SK-N-SH (cell line): ENCODE measurements at regions not wholly inside any gene's neighbourhood (a gene's known extent, or its start where the extent isn't known, plus 50 kb on each side); places are given as distances from the start of the nearest gene placed in this dataset.

Source experiments
- CTCF ChIA-PET: fragments of 300-600, 350-600 bp; formaldehyde crosslinking; extraction: SDS; loops from one replicate; lab custom pipeline; 2021; lab: Yijun Ruan, JAX
- POLR2A ChIA-PET: fragments of 350-600 bp; sonication (Branson Sonifier 250); formaldehyde crosslinking; extraction: SDS; loops from one replicate; lab custom pipeline; 2020; ENCODE audit warnings: antibody characterized with exemption, inconsistent platforms; lab: Yijun Ruan, JAX
- DNase-seq: peaks from one replicate; pipeline ENCODE4 v3.0.0; 2012
- H2AFZ ChIP-seq: fragments of 200-600 bp; sonication (generic); 2 replicates; pipeline ENCODE4 v1.8.1; 2016; ENCODE audit warnings: antibody characterized with exemption, mild to moderate bottlenecking, low read depth
- H3F3A ChIP-seq: fragments of 200-600 bp; sonication (generic); replicated peaks from 2 replicates; pipeline ENCODE3; 2016; ENCODE audit warnings: antibody characterized with exemption, mild to moderate bottlenecking; ENCODE audit not compliant: insufficient read depth
- H3K27ac ChIP-seq, 2 experiments: fragments of 200-500 bp in 1 of 2; fragments of 200-600 bp in 1 of 2; sonication (Bioruptor generic) in 1 of 2; sonication (generic), shearing (Covaris generic) in 1 of 2; 2 replicates each; pipeline versions ENCODE4 v1.5.1 to v1.6.1; 2014 to 2016; ENCODE audit warnings: low read depth in 2 of 2, inconsistent platforms in 1 of 2, low read length in 1 of 2, mild to moderate bottlenecking in 1 of 2, mixed read lengths in 1 of 2
- H3K27me3 ChIP-seq: fragments of 200-600 bp; sonication (generic), shearing (Covaris generic); 2 replicates; pipeline ENCODE4 v1.6.1; 2016; ENCODE audit warnings: mixed run types; ENCODE audit not compliant: insufficient read depth
- H3K36me3 ChIP-seq, 2 experiments: fragments of 200-500 bp in 1 of 2; fragments of 200-600 bp in 1 of 2; sonication (Bioruptor generic) in 1 of 2; sonication (generic) in 1 of 2; replicated peaks in 1 of 2; 2 replicates each; pipeline versions ENCODE3 to v1.5.1; 2014 to 2016; ENCODE audit warnings: low read length in 1 of 2, mild to moderate bottlenecking in 1 of 2; ENCODE audit not compliant: insufficient read depth in 2 of 2, control insufficient read depth in 1 of 2
- H3K4me1 ChIP-seq, 2 experiments: fragments of 200-500 bp in 1 of 2; fragments of 200-600 bp in 1 of 2; sonication (Bioruptor generic) in 1 of 2; sonication (generic), shearing (Covaris generic) in 1 of 2; 2 replicates each; pipeline versions ENCODE4 v1.5.1 to v1.6.1; 2014 to 2016; ENCODE audit warnings: low read depth in 1 of 2, low read length in 1 of 2, mixed run types in 1 of 2; ENCODE audit not compliant: insufficient read depth in 2 of 2, control insufficient read depth in 1 of 2
- H3K4me2 ChIP-seq: fragments of 200-600 bp; sonication (generic), shearing (Covaris generic); 2 replicates; pipeline ENCODE4 v1.6.1; 2017; ENCODE audit warnings: mixed run types
- H3K4me3 ChIP-seq, 2 experiments: fragments of 200-500 bp in 1 of 2; fragments of 200-600 bp in 1 of 2; sonication (Bioruptor generic) in 1 of 2; sonication (generic), shearing (Covaris generic) in 1 of 2; 2 replicates each; pipeline versions ENCODE4 v1.5.1 to v1.8.1; 2014 to 2016; ENCODE audit warnings: low read depth in 2 of 2, inconsistent platforms in 1 of 2, low read length in 1 of 2, mild to moderate bottlenecking in 1 of 2, mixed read lengths in 1 of 2, moderate library complexity in 1 of 2
- H3K79me2 ChIP-seq: fragments of 200-600 bp; sonication (generic); 2 replicates; pipeline ENCODE4 v1.8.1; 2017; ENCODE audit warnings: mild to moderate bottlenecking; ENCODE audit not compliant: insufficient read depth
- H3K9ac ChIP-seq: fragments of 200-600 bp; sonication (generic); 2 replicates; pipeline ENCODE4 v1.6.1; 2017; ENCODE audit warnings: mixed run types
- H3K9me2 ChIP-seq: fragments of 200-600 bp; sonication (generic); 2 replicates; pipeline ENCODE4 v1.6.1; 2017; ENCODE audit warnings: mixed run types
- H3K9me3 ChIP-seq: fragments of 200-600 bp; sonication (generic); 2 replicates; pipeline ENCODE4 v1.6.1; 2017; ENCODE audit warnings: mixed run types, mild to moderate bottlenecking, moderate library complexity
- H4K20me1 ChIP-seq: fragments of 200-600 bp; sonication (generic); 2 replicates; pipeline ENCODE4 v1.6.1; 2017; ENCODE audit warnings: mild to moderate bottlenecking, mixed run types; ENCODE audit not compliant: insufficient read depth
- CTCF ChIP-seq: fragments of 200-600 bp; sonication (generic); IDR thresholded peaks from 2 replicates; pipeline ENCODE4 v1.6.1; 2017; ENCODE audit warnings: antibody characterized with exemption, mild to moderate bottlenecking, moderate library complexity
- ELF1 ChIP-seq: IDR thresholded peaks from 2 replicates; pipeline ENCODE4 v1.4.0; 2012
- EP300 ChIP-seq, 2 experiments: IDR thresholded peaks; 2 replicates each; pipeline versions ENCODE4 v1.4.0 to v1.6.1; 2012; ENCODE audit warnings: borderline replicate concordance in 1 of 2, low read depth in 1 of 2, low read length in 1 of 2
- EZH2phosphoT487 ChIP-seq: fragments of 200-600 bp; sonication (generic); IDR thresholded peaks from 2 replicates; pipeline ENCODE4 v1.6.1; 2017; ENCODE audit warnings: low read depth, mixed run types, mild to moderate bottlenecking, antibody characterized with exemption, moderate library complexity, borderline replicate concordance
- FOXJ3 ChIP-seq: sonication (generic); formaldehyde crosslinking; IDR thresholded peaks from 2 replicates; pipeline ENCODE4 v1.5.1; 2020; ENCODE audit warnings: mild to moderate bottlenecking, missing genetic modification reagents
- FOXM1 ChIP-seq: IDR thresholded peaks from 2 replicates; pipeline ENCODE4 v1.4.0; 2012; ENCODE audit warnings: low read depth, mild to moderate bottlenecking
- GABPA ChIP-seq: IDR thresholded peaks from 2 replicates; pipeline ENCODE4 v1.4.0; 2012; ENCODE audit warnings: low read depth, mild to moderate bottlenecking
- IRF3 ChIP-seq: fragments of 150-350 bp; IDR thresholded peaks from 2 replicates; pipeline ENCODE4 v1.6.1; 2016; ENCODE audit warnings: mild to moderate bottlenecking, low read depth, low read length
- MAX ChIP-seq: IDR thresholded peaks from 2 replicates; pipeline ENCODE4 v1.4.0; 2012; ENCODE audit warnings: low read depth
- MEF2A ChIP-seq: IDR thresholded peaks from 2 replicates; pipeline ENCODE4 v1.4.0; 2012; ENCODE audit warnings: low read depth, borderline replicate concordance
- NFIC ChIP-seq: IDR thresholded peaks from 2 replicates; pipeline ENCODE4 v1.4.0; 2012; ENCODE audit warnings: borderline replicate concordance
- NRF1 ChIP-seq: IDR thresholded peaks from 2 replicates; pipeline ENCODE4 v1.6.1; 2012; ENCODE audit warnings: low read depth, mild to moderate bottlenecking, low read length
- PBX3 ChIP-seq: IDR thresholded peaks from 2 replicates; pipeline ENCODE4; 2012
- RCOR1 ChIP-seq: fragments of 150-350 bp; IDR thresholded peaks from 2 replicates; pipeline ENCODE4 v1.6.1; 2017; ENCODE audit warnings: antibody characterized with exemption, low read length
- RFX5 ChIP-seq: IDR thresholded peaks from 2 replicates; pipeline ENCODE4 v1.6.1; 2012; ENCODE audit warnings: mild to moderate bottlenecking, improper control_type of control experiment, low read length
- RXRA ChIP-seq: IDR thresholded peaks from 2 replicates; pipeline ENCODE4 v1.4.0; 2012; ENCODE audit warnings: low read depth, mild to moderate bottlenecking, borderline replicate concordance
- SIN3A ChIP-seq: IDR thresholded peaks from 2 replicates; pipeline ENCODE4 v1.6.1; 2012; ENCODE audit warnings: low read depth, mild to moderate bottlenecking, low read length, moderate library complexity, borderline replicate concordance
- SMC3 ChIP-seq: IDR thresholded peaks from 2 replicates; pipeline ENCODE4 v1.6.1; 2012; ENCODE audit warnings: low read depth, low read length, improper control_type of control experiment
- TAF1 ChIP-seq: IDR thresholded peaks from 2 replicates; pipeline ENCODE4 v1.6.1; 2012; ENCODE audit warnings: low read depth, mild to moderate bottlenecking, low read length, moderate library complexity, borderline replicate concordance
- USF1 ChIP-seq: IDR thresholded peaks from 2 replicates; pipeline ENCODE4 v1.4.0; 2012; ENCODE audit warnings: low read depth, borderline replicate concordance
- USF2 ChIP-seq: fragments of 150-350 bp; IDR thresholded peaks from 2 replicates; pipeline ENCODE4 v1.6.1; 2017; ENCODE audit warnings: antibody characterized with exemption, low read length, low read depth, borderline replicate concordance
- WGBS: methylation state at CpG from one replicate; pipeline ENCODE4 v1.1.6; 2017; ENCODE audit warnings: low lambda C conversion rate; 5-methylcytosine and 5-hydroxymethylcytosine counted together

- Histone ChIP-seq H3K9me2 (no peaks in the 10 kb centered on the region), H3K36me3 (no peaks in the 10 kb centered on the region), H3K4me1 (peaks cover 0 to 4% of the 10 kb centered on the region in 2 experiments; a peak in 1 of 4 replicates), H3K4me2 (no peak overlapping the region), H3F3A (no peaks in the 10 kb centered on the region), H3K9me3 (no peaks in the 10 kb centered on the region), H3K4me3 (no peak overlapping the region), H2AFZ (no peak overlapping the region), H3K27me3 (no peaks in the 10 kb centered on the region), H3K79me2 (no peaks in the 10 kb centered on the region), H3K27ac (no peak overlapping the region), H4K20me1 (no peaks in the 10 kb centered on the region), H3K9ac (no peak overlapping the region)
- TF ChIP-seq SMC3: no peak
- no peak for TF ChIP-seq IRF3
- TF ChIP-seq ELF1: no peak
- TF ChIP-seq USF2: no peak
- TF ChIP-seq FOXJ3 (CRISPR knock-in tag): no peak
- TF ChIP-seq NRF1: no peak
- TF ChIP-seq USF1: no peak
- no peak for TF ChIP-seq EP300 (IDR thresholded peaks at IDR 0.05; ENCODE audit: borderline replicate concordance in 1 of 2, low read depth in 1 of 2, low read length in 1 of 2)
- TF ChIP-seq RCOR1: no peak
- no peak for TF ChIP-seq FOXM1
- no peak for TF ChIP-seq TAF1
- TF ChIP-seq RFX5: no peak
- TF ChIP-seq GABPA: no peak
- no peak for TF ChIP-seq RXRA
- no peak for TF ChIP-seq MEF2A
- no peak for TF ChIP-seq NFIC
- no peak for TF ChIP-seq SIN3A
- POLR2A ChIA-PET: no interaction called here
- CTCF ChIA-PET: interaction anchor here (1.8 to 2.2 kb wide), 2 partner anchors 40 to 207 kb away, joined by 5 to 8 read pairs; no protein-coding TSS in a partner anchor
- 86% methylated on average over 6 of the region's 6 CpGs for WGBS
- DNase-seq: no peak
Observed at GRCh38 chr13:24013189-24013588, 115.9 kb upstream of the C1QTNF9B start.

- H3K9ac ChIP-seq: no peak overlapping the region
- H3K9me2 ChIP-seq: no peaks in the 10 kb centered on the region
- WGBS: 77% methylated on average over 3 of the region's 8 CpGs
- POLR2A ChIA-PET: no interaction called here
- no peak overlapping the region for H3K27ac ChIP-seq
- no peaks in the 10 kb centered on the region for H3K36me3 ChIP-seq
- no peak overlapping the region for H3K4me2 ChIP-seq
- H3F3A ChIP-seq: no peaks in the 10 kb centered on the region
- H4K20me1 ChIP-seq: no peaks in the 10 kb centered on the region
- no peak for DNase-seq
- H3K4me1 ChIP-seq: peaks cover 0 to 4% of the 10 kb centered on the region in 2 experiments; a peak in 1 of 4 replicates
- no peaks in the 10 kb centered on the region for H3K27me3 ChIP-seq
- CTCF ChIA-PET: interaction anchor here (0.7 to 2.7 kb wide), 2 partner anchors 38 to 212 kb away, joined by 3 to 11 read pairs; no protein-coding TSS in a partner anchor
- no peaks in the 10 kb centered on the region for H3K9me3 ChIP-seq
- H2AFZ ChIP-seq: no peak overlapping the region
- H3K4me3 ChIP-seq: no peak overlapping the region
- no peaks in the 10 kb centered on the region for H3K79me2 ChIP-seq
- no peak for TF ChIP-seq MAX
- TF ChIP-seq PBX3: no peak
- TF ChIP-seq FOXJ3 (CRISPR knock-in tag): no peak
- TF ChIP-seq EZH2phosphoT487: no peak
- TF ChIP-seq NFIC: no peak
- TF ChIP-seq NRF1: no peak
- no peak for TF ChIP-seq CTCF
- TF ChIP-seq TAF1: no peak
Observed at GRCh38 chr13:24016046-24016445, 118.7 kb upstream of the C1QTNF9B start.
